MM.1S (cell line): ENCODE measurements at regions not wholly inside any gene's neighbourhood (a gene's known extent, or its start where the extent isn't known, plus 50 kb on each side); places are given as distances from the start of the nearest gene placed in this dataset.

Source experiments
- EZH2phosphoT487 ChIP-seq: fragments of 300-600 bp; sonication (generic); IDR thresholded peaks from 2 replicates; pipeline ENCODE4 v1.6.1; 2018; ENCODE audit warnings: antibody characterized with exemption, low read length
- TF ChIP-seq, protein P1 (sequence below): fragments of 300-600 bp; sonication (generic); IDR thresholded peaks from 2 replicates; pipeline ENCODE4 v1.5.1; 2016; ENCODE audit warnings: antibody characterized with exemption, low read length, mixed read lengths

GRCh38 chr6:105753620-105754211 is 332.4 kb upstream of the PRDM1 start:
- TF ChIP-seq, protein P1, sequence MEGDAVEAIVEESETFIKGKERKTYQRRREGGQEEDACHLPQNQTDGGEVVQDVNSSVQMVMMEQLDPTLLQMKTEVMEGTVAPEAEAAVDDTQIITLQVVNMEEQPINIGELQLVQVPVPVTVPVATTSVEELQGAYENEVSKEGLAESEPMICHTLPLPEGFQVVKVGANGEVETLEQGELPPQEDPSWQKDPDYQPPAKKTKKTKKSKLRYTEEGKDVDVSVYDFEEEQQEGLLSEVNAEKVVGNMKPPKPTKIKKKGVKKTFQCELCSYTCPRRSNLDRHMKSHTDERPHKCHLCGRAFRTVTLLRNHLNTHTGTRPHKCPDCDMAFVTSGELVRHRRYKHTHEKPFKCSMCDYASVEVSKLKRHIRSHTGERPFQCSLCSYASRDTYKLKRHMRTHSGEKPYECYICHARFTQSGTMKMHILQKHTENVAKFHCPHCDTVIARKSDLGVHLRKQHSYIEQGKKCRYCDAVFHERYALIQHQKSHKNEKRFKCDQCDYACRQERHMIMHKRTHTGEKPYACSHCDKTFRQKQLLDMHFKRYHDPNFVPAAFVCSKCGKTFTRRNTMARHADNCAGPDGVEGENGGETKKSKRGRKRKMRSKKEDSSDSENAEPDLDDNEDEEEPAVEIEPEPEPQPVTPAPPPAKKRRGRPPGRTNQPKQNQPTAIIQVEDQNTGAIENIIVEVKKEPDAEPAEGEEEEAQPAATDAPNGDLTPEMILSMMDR, result no peak
- TF ChIP-seq EZH2phosphoT487, result no peak
